Uterus (tissue), 2 donors: ENCODE measurements at regions not wholly inside any gene's neighbourhood (a gene's known extent, or its start where the extent isn't known, plus 50 kb on each side); places are given as distances from the start of the nearest gene placed in this dataset.

Experiments
- CTCF ChIP-seq, 4 experiments: fragments of 200-600 bp in 2 of 4; fragments of 450-650 bp in 2 of 4; sonication (generic) in 2 of 4; IDR thresholded peaks; one replicate each; pipeline ENCODE4 v1.5.1; 2016 to 2019; ENCODE audit warnings: antibody characterized with exemption in 4 of 4, mild to moderate bottlenecking in 2 of 4, moderate library complexity in 1 of 4
- POLR2A ChIP-seq, 2 donors: fragments of 450-650 bp; IDR thresholded peaks; one replicate each; pipeline ENCODE4 v1.6.1; 2016; ENCODE audit warnings: antibody characterized with exemption in 2 of 2, mild to moderate bottlenecking in 1 of 2, moderate library complexity in 1 of 2

- TF ChIP-seq CTCF (IDR thresholded peaks at IDR 0.05): no peak
- no peak for TF ChIP-seq POLR2A (IDR thresholded peaks at IDR 0.05)
Measured at GRCh38 chr4:160299177-160299576, 1196.3 kb downstream of the RAPGEF2 start.
